RPMI7951 (cell line): ENCODE measurements at regions not wholly inside any gene's neighbourhood (a gene's known extent, or its start where the extent isn't known, plus 50 kb on each side); places are given as distances from the start of the nearest gene placed in this dataset.
"Not testable (repeated sequence)": the region's sequence is repeated elsewhere in the genome, so short reads cannot be mapped to it uniquely, and the experiment has no call there.

Source experiments
- DNase-seq: peaks from one replicate; pipeline ENCODE4 v3.0.0-alpha.2; 2012; ENCODE audit warnings: low read depth

- no peak for DNase-seq
These were observed 464.5 kb downstream of the GXYLT1 start for GRCh38 chr12:41680155-41680554.

GRCh38 chr12:41663598-41664265 lies 475.6 kb downstream of the PDZRN4 start:
- no peak for DNase-seq

GRCh38 chr12:41661141-41661765 lies 473.1 kb downstream of the PDZRN4 start:
- DNase-seq, result no peak

GRCh38 chr12:41656454-41656853 lies 468.3 kb downstream of the PDZRN4 start:
- DNase-seq, result no peak

- no peak for DNase-seq
These were observed 465.5 kb downstream of the PDZRN4 start for GRCh38 chr12:41653386-41654326.

- DNase-seq, result no peak
These were observed 464.9 kb downstream of the PDZRN4 start for GRCh38 chr12:41652981-41653380.

GRCh38 chr12:41645624-41646023 lies 457.5 kb downstream of the PDZRN4 start:
- no peak for DNase-seq

- not testable (repeated sequence) for DNase-seq
These were observed 454.7 kb downstream of the PDZRN4 start for GRCh38 chr12:41642808-41643207.

- DNase-seq, result no peak
These were observed 448.5 kb downstream of the PDZRN4 start for GRCh38 chr12:41636653-41637052.

- DNase-seq, result no peak
These were observed 447.7 kb downstream of the PDZRN4 start for GRCh38 chr12:41635626-41636364.

GRCh38 chr12:41634091-41634490 lies 446.0 kb downstream of the PDZRN4 start:
- no peak for DNase-seq

GRCh38 chr12:41629611-41630010 lies 441.5 kb downstream of the PDZRN4 start:
- DNase-seq, result no peak

- no peak for DNase-seq
These were observed 439.4 kb downstream of the PDZRN4 start for GRCh38 chr12:41627476-41627875.

- DNase-seq, result no peak
These were observed 436.5 kb downstream of the PDZRN4 start for GRCh38 chr12:41624571-41624970.
